HAP-1 (cell line): ENCODE measurements at regions not wholly inside any gene's neighbourhood (a gene's known extent, or its start where the extent isn't known, plus 50 kb on each side); places are given as distances from the start of the nearest gene placed in this dataset.

Experiments used
- DNase-seq, 2 experiments: peaks; one replicate each; pipeline ENCODE4 v3.0.0-alpha.2; 2016 to 2020; ENCODE audit warnings: low spot score in 2 of 2
- H3K27me3 ChIP-seq: fragments of 250-450 bp; sonication (Bioruptor Pico); 2 replicates; pipeline ENCODE4 v1.5.1; 2020; ENCODE audit warnings: low read depth, mild to moderate bottlenecking, moderate library complexity
- H3K36me3 ChIP-seq: fragments of 250-450 bp; sonication (Bioruptor Pico); replicated peaks from 2 replicates; pipeline ENCODE4 v1.5.1; 2020; ENCODE audit warnings: mild to moderate bottlenecking
- H3K4me1 ChIP-seq: fragments of 250-450 bp; sonication (Bioruptor Pico); 2 replicates; pipeline ENCODE4 v1.5.1; 2020; ENCODE audit warnings: mild to moderate bottlenecking
- H3K4me3 ChIP-seq: fragments of 250-450 bp; sonication (Bioruptor Pico); 2 replicates; pipeline ENCODE4 v1.5.1; 2020; ENCODE audit warnings: mild to moderate bottlenecking, moderate library complexity
- H3K9me3 ChIP-seq: fragments of 250-450 bp; sonication (Bioruptor Pico); 2 replicates; pipeline ENCODE4 v1.5.1; 2020; ENCODE audit warnings: mild to moderate bottlenecking, moderate library complexity
- in situ Hi-C: fragments of 300-500 bp; cut with MboI; formaldehyde crosslinking; loops from 3 replicates; pipeline ENCODE4 v1.14.3; 2020; ENCODE audit warnings: low sequenced_read_pairs, inconsistent platforms, mixed read lengths

DNA sequence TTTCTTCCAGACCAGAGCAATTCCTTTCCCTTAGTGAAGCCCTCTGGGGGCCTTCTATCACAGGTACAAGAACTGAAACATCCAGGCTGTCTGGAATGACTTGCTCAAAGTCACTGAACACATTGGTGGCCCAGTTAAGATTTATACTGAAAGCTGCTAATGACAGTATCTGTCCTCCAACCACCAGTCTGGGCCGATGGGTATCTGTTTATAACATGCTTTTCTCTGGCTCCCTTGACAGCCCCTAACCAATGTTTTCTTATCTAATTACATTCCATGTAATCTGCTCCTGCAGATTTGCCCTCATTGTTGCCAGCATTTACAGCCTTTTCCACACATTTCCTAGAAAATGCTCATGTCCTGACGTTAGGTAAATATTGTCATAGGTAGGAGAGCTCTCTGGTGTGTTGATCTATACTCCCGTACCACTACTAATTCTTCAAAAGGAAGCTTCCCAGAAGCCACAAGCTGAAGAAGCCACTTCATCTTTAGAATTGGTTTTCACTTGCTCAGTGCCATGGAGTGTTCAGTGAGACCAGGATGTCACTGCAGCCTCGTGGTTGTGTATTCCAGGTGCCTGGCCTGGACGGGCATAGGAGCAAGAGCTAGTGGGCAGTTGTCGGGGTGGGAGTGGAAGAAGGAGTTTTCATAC is 163.9 kb downstream of the TSEN15 start:
- DNase-seq = no peak
- in situ Hi-C loops = no loop called here

DNA sequence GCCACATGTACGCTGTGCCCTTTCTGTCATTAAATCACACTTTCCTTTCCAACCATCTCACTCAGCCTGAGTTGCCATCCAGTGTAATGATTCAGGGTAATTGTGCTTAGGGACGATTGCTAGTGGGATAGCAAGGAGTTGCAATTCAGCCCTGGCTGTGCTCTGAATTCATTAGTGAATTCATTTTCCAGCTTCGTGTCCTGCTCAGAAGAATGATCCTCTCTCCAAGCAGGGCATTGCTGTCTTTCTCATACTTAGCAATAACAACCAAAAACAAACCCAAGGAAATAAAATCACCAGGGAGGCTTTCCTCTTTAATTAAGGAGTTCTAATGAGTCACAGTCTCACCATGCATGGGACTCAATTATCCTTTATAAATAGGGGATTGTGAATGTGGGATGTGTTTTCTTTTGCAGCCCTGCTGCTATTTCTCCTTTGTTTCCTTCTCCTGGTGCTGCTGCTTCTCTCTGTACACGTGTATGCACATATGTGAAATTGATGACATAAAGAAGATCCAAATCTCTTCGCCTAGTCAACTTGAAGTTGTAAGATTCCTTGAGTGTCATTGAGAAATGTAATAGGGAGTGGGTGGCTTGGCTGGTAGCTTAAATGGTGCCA is 167.0 kb downstream of the TSEN15 start:
- in situ Hi-C loops = no loop called here
- Histone ChIP-seq H3K36me3 (no peaks in the 10 kb centered on the region), H3K27me3 (no peaks in the 10 kb centered on the region), H3K4me3 (no peak overlapping the region), H3K4me1 (no peaks in the 10 kb centered on the region), H3K9me3 (no peaks in the 10 kb centered on the region)
- no peak for DNase-seq

More for the DNA sequence above, 163.9 kb downstream of the TSEN15 start:
- H3K4me3 ChIP-seq = no peak overlapping the region
- H3K4me1 ChIP-seq = no peaks in the 10 kb centered on the region
- H3K36me3 ChIP-seq = no peaks in the 10 kb centered on the region
- no peaks in the 10 kb centered on the region for H3K27me3 ChIP-seq
- H3K9me3 ChIP-seq = no peaks in the 10 kb centered on the region

DNA sequence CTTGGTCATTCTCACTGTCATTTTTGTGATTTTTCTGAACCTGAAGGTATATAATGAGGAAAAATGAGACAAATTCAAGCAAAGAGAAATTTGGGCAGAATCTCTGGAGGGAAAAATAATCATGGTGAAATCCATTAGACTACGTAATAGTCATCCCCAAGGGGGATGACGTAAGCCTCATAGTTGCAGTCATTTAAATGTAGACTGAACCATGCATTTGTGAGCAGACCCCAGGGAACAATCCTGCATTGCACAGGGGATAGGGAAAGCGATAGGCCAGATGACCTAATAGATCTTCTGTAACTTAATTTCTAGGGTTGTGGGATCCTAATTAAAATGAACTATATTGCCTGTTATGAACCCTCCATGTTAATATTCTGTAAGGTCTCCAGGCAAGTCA is 167.4 kb upstream of the C1orf21 start:
- no peaks in the 10 kb centered on the region for H3K4me1 ChIP-seq
- DNase-seq = no peak
- no peaks in the 10 kb centered on the region for H3K36me3 ChIP-seq
- no peaks in the 10 kb centered on the region for H3K9me3 ChIP-seq
- no peak overlapping the region for H3K4me3 ChIP-seq
- H3K27me3 ChIP-seq = no peaks in the 10 kb centered on the region
- in situ Hi-C loops = no loop called here

DNA sequence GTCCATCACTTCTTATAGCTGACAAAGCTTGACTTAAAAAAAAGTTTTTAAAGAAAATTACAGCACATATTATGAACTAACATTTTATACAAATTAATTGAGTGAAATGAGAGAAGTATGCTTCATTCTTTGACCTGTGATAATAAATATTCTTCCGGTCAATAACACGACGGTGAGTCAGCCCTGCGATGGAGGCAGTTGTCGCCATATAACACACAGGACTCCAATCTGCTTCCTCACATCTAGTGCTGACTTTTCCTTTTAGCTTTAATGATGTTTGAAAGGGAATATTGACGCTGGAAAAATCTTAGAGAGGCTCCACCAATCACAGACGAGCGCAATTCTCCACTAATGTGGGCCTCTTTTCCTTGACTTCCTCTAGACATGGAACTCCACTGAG is 166.9 kb upstream of the C1orf21 start:
- no peaks in the 10 kb centered on the region for H3K9me3 ChIP-seq
- H3K4me3 ChIP-seq = no peak overlapping the region
- H3K4me1 ChIP-seq = no peaks in the 10 kb centered on the region
- no peaks in the 10 kb centered on the region for H3K36me3 ChIP-seq
- H3K27me3 ChIP-seq = no peaks in the 10 kb centered on the region
- DNase-seq = no peak
- in situ Hi-C loops = loop anchor here (10.0 kb wide), 1 partner anchor 135 kb away; no protein-coding TSS in a partner anchor

DNA sequence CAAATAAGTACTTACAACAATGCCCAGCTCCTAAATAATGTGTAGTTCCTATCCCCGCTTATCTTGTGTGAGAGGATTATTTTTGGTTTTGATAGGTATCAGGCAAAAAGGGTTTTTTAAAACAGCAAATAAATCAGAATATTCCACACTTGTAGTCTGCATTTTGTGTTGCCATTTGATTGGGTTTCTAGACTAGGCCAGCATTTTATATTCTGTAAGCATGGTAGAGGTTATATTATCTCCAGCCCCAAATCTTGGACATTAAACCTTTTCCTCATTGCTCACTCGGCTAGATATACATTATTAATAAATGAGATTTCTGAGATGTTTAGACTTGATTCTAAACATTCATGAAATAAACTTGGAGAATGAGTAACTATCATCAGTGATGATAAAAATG is 165.7 kb upstream of the C1orf21 start:
- no peaks in the 10 kb centered on the region for H3K36me3 ChIP-seq
- H3K27me3 ChIP-seq = no peaks in the 10 kb centered on the region
- in situ Hi-C loops = loop anchor here (10.0 kb wide), 1 partner anchor 136 kb away; no protein-coding TSS in a partner anchor
- DNase-seq = no peak
- no peaks in the 10 kb centered on the region for H3K9me3 ChIP-seq
- no peak overlapping the region for H3K4me3 ChIP-seq
- no peaks in the 10 kb centered on the region for H3K4me1 ChIP-seq

- in situ Hi-C loops = loop anchor here (10.0 kb wide), 1 partner anchor 138 kb away; no protein-coding TSS in a partner anchor
- DNase-seq = peak; percentile 25 to 70
- Histone ChIP-seq H3K9me3 (no peaks in the 10 kb centered on the region), H3K36me3 (no peaks in the 10 kb centered on the region), H3K4me3 (no peak overlapping the region), H3K27me3 (no peaks in the 10 kb centered on the region), H3K4me1 (no peaks in the 10 kb centered on the region)
Measured at GRCh38 chr1:184222652-184223052, 164.2 kb upstream of the C1orf21 start.

GRCh38 chr1:184223216-184223615 is 163.6 kb upstream of the C1orf21 start:
- in situ Hi-C loops = loop anchor here (10.0 kb wide), 1 partner anchor 138 kb away; no protein-coding TSS in a partner anchor
- DNase-seq = no peak
- H3K4me3 ChIP-seq = no peak overlapping the region
- H3K4me1 ChIP-seq = no peaks in the 10 kb centered on the region
- no peaks in the 10 kb centered on the region for H3K36me3 ChIP-seq
- H3K27me3 ChIP-seq = no peaks in the 10 kb centered on the region
- no peaks in the 10 kb centered on the region for H3K9me3 ChIP-seq

GRCh38 chr1:184225283-184226099 is 161.3 kb upstream of the C1orf21 start:
- DNase-seq = no peak
- in situ Hi-C loops = loop anchor here (10.0 kb wide), 1 partner anchor 141 kb away; no protein-coding TSS in a partner anchor
- Histone ChIP-seq H3K27me3 (no peaks in the 10 kb centered on the region), H3K4me3 (no peak overlapping the region), H3K4me1 (no peaks in the 10 kb centered on the region), H3K36me3 (no peaks in the 10 kb centered on the region), H3K9me3 (no peaks in the 10 kb centered on the region)

DNA sequence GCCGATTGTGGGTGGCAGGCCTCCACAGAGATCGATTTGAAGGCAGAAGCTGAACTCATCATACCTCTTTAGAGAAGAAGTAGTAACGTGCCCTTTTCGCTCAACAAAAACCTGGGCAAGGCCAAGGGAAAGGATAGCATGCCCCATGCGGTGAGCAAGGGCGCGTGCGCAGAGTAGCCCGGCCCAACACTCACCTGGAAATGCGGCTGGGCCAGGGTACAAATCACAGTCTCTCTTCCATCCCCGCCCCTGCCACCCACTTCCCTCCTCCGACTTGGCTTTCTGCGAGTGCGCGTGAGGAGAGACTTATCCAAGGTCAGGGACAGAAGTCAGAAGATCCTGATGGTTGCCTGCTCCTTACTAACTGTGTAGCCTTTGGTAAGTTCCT is 160.7 kb upstream of the C1orf21 start:
- Histone ChIP-seq H3K4me1 (no peaks in the 10 kb centered on the region), H3K9me3 (no peaks in the 10 kb centered on the region), H3K4me3 (no peak overlapping the region), H3K36me3 (no peaks in the 10 kb centered on the region), H3K27me3 (no peaks in the 10 kb centered on the region)
- in situ Hi-C loops = loop anchor here (10.0 kb wide), 1 partner anchor 141 kb away; no protein-coding TSS in a partner anchor
- DNase-seq = no peak

GRCh38 chr1:184228558-184228957 is 158.3 kb upstream of the C1orf21 start:
- in situ Hi-C loops = loop anchor here (10.0 kb wide), 1 partner anchor 144 kb away; no protein-coding TSS in a partner anchor
- H3K9me3 ChIP-seq = no peaks in the 10 kb centered on the region
- no peaks in the 10 kb centered on the region for H3K27me3 ChIP-seq
- no peak for DNase-seq
- no peak overlapping the region for H3K4me3 ChIP-seq
- no peaks in the 10 kb centered on the region for H3K4me1 ChIP-seq
- no peaks in the 10 kb centered on the region for H3K36me3 ChIP-seq

GRCh38 chr1:184237588-184237987 is 149.2 kb upstream of the C1orf21 start:
- Histone ChIP-seq H3K36me3 (no peaks in the 10 kb centered on the region), H3K4me1 (no peaks in the 10 kb centered on the region), H3K27me3 (no peaks in the 10 kb centered on the region), H3K9me3 (no peaks in the 10 kb centered on the region), H3K4me3 (no peak overlapping the region)
- no peak for DNase-seq
- in situ Hi-C loops = no loop called here

GRCh38 chr1:184241446-184241845 is 145.4 kb upstream of the C1orf21 start:
- no peaks in the 10 kb centered on the region for H3K9me3 ChIP-seq
- DNase-seq = no peak
- no peaks in the 10 kb centered on the region for H3K4me1 ChIP-seq
- no peaks in the 10 kb centered on the region for H3K36me3 ChIP-seq
- in situ Hi-C loops = no loop called here
- no peaks in the 10 kb centered on the region for H3K27me3 ChIP-seq
- no peak overlapping the region for H3K4me3 ChIP-seq

GRCh38 chr1:184242507-184242943 is 144.3 kb upstream of the C1orf21 start:
- no peak overlapping the region for H3K4me3 ChIP-seq
- H3K9me3 ChIP-seq = no peaks in the 10 kb centered on the region
- no peaks in the 10 kb centered on the region for H3K36me3 ChIP-seq
- in situ Hi-C loops = no loop called here
- H3K4me1 ChIP-seq = no peaks in the 10 kb centered on the region
- DNase-seq = no peak
- H3K27me3 ChIP-seq = no peaks in the 10 kb centered on the region

- no peaks in the 10 kb centered on the region for H3K36me3 ChIP-seq
- H3K9me3 ChIP-seq = no peaks in the 10 kb centered on the region
- DNase-seq = no peak
- in situ Hi-C loops = no loop called here
- no peaks in the 10 kb centered on the region for H3K27me3 ChIP-seq
- H3K4me3 ChIP-seq = no peak overlapping the region
- no peaks in the 10 kb centered on the region for H3K4me1 ChIP-seq
Measured at GRCh38 chr1:184244962-184245361, 141.9 kb upstream of the C1orf21 start.
